ENCODE measurements at regions not wholly inside any gene's neighbourhood (a gene's known extent, or its start where the extent isn't known, plus 50 kb on each side); places are given as distances from the start of the nearest gene placed in this dataset.
"Not testable (repeated sequence)": the region's sequence is repeated elsewhere in the genome, so short reads cannot be mapped to it uniquely, and the experiment has no call there.

GRCh38 chr16:29145486-29146225, 160.8 kb downstream of the LAT start:
- not testable (repeated sequence) for TF ChIP-seq CTCF, POLR2A (IDR thresholded peaks at IDR 0.05)
